ENCODE measurements at regions not wholly inside any gene's neighbourhood (a gene's known extent, or its start where the extent isn't known, plus 50 kb on each side); places are given as distances from the start of the nearest gene placed in this dataset.

- DNase-seq (ENCODE audit: low read depth), result no peak
- no peak for TF ChIP-seq CTCF (IDR thresholded peaks at IDR 0.05; ENCODE audit: insufficient read depth, low read depth, low read length, missing control alignments)
- no peak overlapping the region for H3K4me3 ChIP-seq (ENCODE audit: low read length)
Observed at GRCh38 chr14:101039755-101040138, 136.2 kb upstream of the RTL1 start.

- no peak for DNase-seq (ENCODE audit: low read depth)
- no peak overlapping the region for H3K4me3 ChIP-seq (ENCODE audit: low read length)
Observed at GRCh38 chr14:101040538-101041442, 137.3 kb upstream of the RTL1 start.

GRCh38 chr14:101043891-101044290, 140.4 kb upstream of the RTL1 start:
- no peak overlapping the region for H3K4me3 ChIP-seq (ENCODE audit: low read length)
- DNase-seq (ENCODE audit: low read depth), result no peak
- no peak for TF ChIP-seq CTCF (IDR thresholded peaks at IDR 0.05; ENCODE audit: insufficient read depth, low read depth, low read length, missing control alignments)

More at GRCh38 chr14:101040538-101041442, 137.3 kb upstream of the RTL1 start:
- TF ChIP-seq CTCF (IDR thresholded peaks at IDR 0.05; ENCODE audit: insufficient read depth, low read depth, low read length, missing control alignments), result no peak

GRCh38 chr14:101044741-101045140, 141.2 kb upstream of the RTL1 start:
- DNase-seq (ENCODE audit: low read depth), result no peak
- TF ChIP-seq CTCF (IDR thresholded peaks at IDR 0.05; ENCODE audit: insufficient read depth, low read depth, low read length, missing control alignments), result no peak
- H3K4me3 ChIP-seq (ENCODE audit: low read length), result no peak overlapping the region

GRCh38 chr14:101045511-101045910, 142.0 kb upstream of the RTL1 start:
- DNase-seq (ENCODE audit: low read depth), result no peak
- no peak overlapping the region for H3K4me3 ChIP-seq (ENCODE audit: low read length)
- TF ChIP-seq CTCF (IDR thresholded peaks at IDR 0.05; ENCODE audit: insufficient read depth, low read depth, low read length, missing control alignments), result no peak

- no peak for TF ChIP-seq CTCF (IDR thresholded peaks at IDR 0.05; ENCODE audit: insufficient read depth, low read depth, low read length, missing control alignments)
- no peak for DNase-seq (ENCODE audit: low read depth)
Observed at GRCh38 chr14:101046071-101046470, 142.5 kb upstream of the RTL1 start.

GRCh38 chr14:101047326-101047725, 143.8 kb upstream of the RTL1 start:
- no peak overlapping the region for H3K4me3 ChIP-seq (ENCODE audit: low read length)
- DNase-seq (ENCODE audit: low read depth), result no peak
- no peak for TF ChIP-seq CTCF (IDR thresholded peaks at IDR 0.05; ENCODE audit: insufficient read depth, low read depth, low read length, missing control alignments)

More at GRCh38 chr14:101046071-101046470, 142.5 kb upstream of the RTL1 start:
- no peak overlapping the region for H3K4me3 ChIP-seq (ENCODE audit: low read length)

All from epithelial cell of esophagus (primary cell).